ENCODE measurements at regions not wholly inside any gene's neighbourhood (a gene's known extent, or its start where the extent isn't known, plus 50 kb on each side); places are given as distances from the start of the nearest gene placed in this dataset.

DNA sequence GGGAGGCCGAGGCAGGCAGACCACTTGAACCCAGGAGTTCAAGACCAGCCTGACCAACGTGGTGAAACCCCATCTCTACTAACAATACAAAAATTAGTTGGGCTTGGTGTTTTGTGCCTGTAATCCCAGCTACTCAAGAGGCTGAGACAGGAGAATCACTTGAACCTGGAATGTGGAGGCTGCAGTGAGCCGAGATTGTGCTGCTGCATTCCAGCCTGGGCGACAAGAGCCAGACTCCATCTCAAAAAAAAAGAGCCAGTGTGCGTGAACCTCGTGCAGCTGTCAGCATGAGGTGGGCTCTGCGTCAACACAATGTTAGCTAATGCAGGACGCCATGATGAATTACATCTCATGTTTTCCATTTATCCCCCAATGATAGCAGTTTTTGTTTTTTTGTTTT is 110.7 kb upstream of the SLC45A1 start:
- Histone ChIP-seq H2AFZ (ENCODE audit: low read length) (no peak overlapping the region), H3K36me3 (ENCODE audit: control insufficient read depth, insufficient read depth, low read length) (no peaks in the 10 kb centered on the region), H3K9me3 (ENCODE audit: control insufficient read depth, insufficient read depth, low read depth, low read length) (no peaks in the 10 kb centered on the region), H3K27me3 (ENCODE audit: control insufficient read depth, insufficient read depth, low read length) (no peaks in the 10 kb centered on the region), H3K79me2 (ENCODE audit: control insufficient read depth, insufficient read depth, low read length) (no peaks in the 10 kb centered on the region), H3K9ac (ENCODE audit: insufficient read depth, low read length) (no peak overlapping the region), H3K4me1 (ENCODE audit: control insufficient read depth, extremely low read depth, insufficient read depth, low read length) (peaks cover 18% of the 10 kb centered on the region), H3K27ac (ENCODE audit: insufficient read depth, low read length) (no peak overlapping the region), H3K4me3 (replicated peaks in 1 of 4; ENCODE audit: control extremely low read depth in 1 of 4, insufficient read depth in 1 of 4, low read depth in 3 of 4, low read length in 4 of 4) (no peak overlapping the region), H3K4me2 (ENCODE audit: extremely low read depth, insufficient read depth, low read length) (no peak overlapping the region), H4K20me1 (ENCODE audit: control insufficient read depth, extremely low read depth, insufficient read depth, low read length) (no peaks in the 10 kb centered on the region)
- TF ChIP-seq CTCF (conservative IDR thresholded peaks at IDR 0.05 in 1 of 2, IDR thresholded peaks at IDR 0.05 in 1 of 2; ENCODE audit: low read depth in 1 of 2, low read length in 2 of 2) (no peak), EZH2 (IDR thresholded peaks at IDR 0.05; ENCODE audit: low read length, missing control alignments) (no peak)
- no peak for DNase-seq (ENCODE audit: low read depth in 2 of 2)

GRCh38 chr1:8206391-8206790 is 111.5 kb upstream of the SLC45A1 start:
- H3K4me3 ChIP-seq (replicated peaks in 1 of 4; ENCODE audit: control extremely low read depth in 1 of 4, insufficient read depth in 1 of 4, low read depth in 3 of 4, low read length in 4 of 4): no peak overlapping the region
- no peak for TF ChIP-seq CTCF (conservative IDR thresholded peaks at IDR 0.05 in 1 of 2, IDR thresholded peaks at IDR 0.05 in 1 of 2; ENCODE audit: low read depth in 1 of 2, low read length in 2 of 2)
- TF ChIP-seq EZH2 (IDR thresholded peaks at IDR 0.05; ENCODE audit: low read length, missing control alignments): no peak
- H3K9me3 ChIP-seq (ENCODE audit: control insufficient read depth, insufficient read depth, low read depth, low read length): no peaks in the 10 kb centered on the region
- H4K20me1 ChIP-seq (ENCODE audit: control insufficient read depth, extremely low read depth, insufficient read depth, low read length): no peaks in the 10 kb centered on the region
- no peak overlapping the region for H3K9ac ChIP-seq (ENCODE audit: insufficient read depth, low read length)
- no peak overlapping the region for H3K4me2 ChIP-seq (ENCODE audit: extremely low read depth, insufficient read depth, low read length)
- H3K36me3 ChIP-seq (ENCODE audit: control insufficient read depth, insufficient read depth, low read length): no peaks in the 10 kb centered on the region
- no peak overlapping the region for H2AFZ ChIP-seq (ENCODE audit: low read length)
- no peaks in the 10 kb centered on the region for H3K27me3 ChIP-seq (ENCODE audit: control insufficient read depth, insufficient read depth, low read length)
- H3K27ac ChIP-seq (ENCODE audit: insufficient read depth, low read length): no peak overlapping the region
- peaks cover 18% of the 10 kb centered on the region for H3K4me1 ChIP-seq (ENCODE audit: control insufficient read depth, extremely low read depth, insufficient read depth, low read length)
- no peak for DNase-seq (ENCODE audit: low read depth in 2 of 2)
- H3K79me2 ChIP-seq (ENCODE audit: control insufficient read depth, insufficient read depth, low read length): no peaks in the 10 kb centered on the region

GRCh38 chr1:8205771-8206170 is 112.1 kb upstream of the SLC45A1 start:
- DNase-seq (ENCODE audit: low read depth in 2 of 2): peak in 1 of 2 donors; percentile 58

More at GRCh38 chr1:8205771-8206170, 112.1 kb upstream of the SLC45A1 start:
- H3K4me3 ChIP-seq (replicated peaks in 1 of 4; ENCODE audit: control extremely low read depth in 1 of 4, insufficient read depth in 1 of 4, low read depth in 3 of 4, low read length in 4 of 4): no peak overlapping the region
- H3K36me3 ChIP-seq (ENCODE audit: control insufficient read depth, insufficient read depth, low read length): no peaks in the 10 kb centered on the region
- H3K9ac ChIP-seq (ENCODE audit: insufficient read depth, low read length): no peak overlapping the region
- no peak for TF ChIP-seq EZH2 (IDR thresholded peaks at IDR 0.05; ENCODE audit: low read length, missing control alignments)
- H3K79me2 ChIP-seq (ENCODE audit: control insufficient read depth, insufficient read depth, low read length): no peaks in the 10 kb centered on the region
- no peaks in the 10 kb centered on the region for H3K27me3 ChIP-seq (ENCODE audit: control insufficient read depth, insufficient read depth, low read length)
- no peaks in the 10 kb centered on the region for H3K9me3 ChIP-seq (ENCODE audit: control insufficient read depth, insufficient read depth, low read depth, low read length)
- H3K4me2 ChIP-seq (ENCODE audit: extremely low read depth, insufficient read depth, low read length): no peak overlapping the region
- no peaks in the 10 kb centered on the region for H4K20me1 ChIP-seq (ENCODE audit: control insufficient read depth, extremely low read depth, insufficient read depth, low read length)
- H2AFZ ChIP-seq (ENCODE audit: low read length): no peak overlapping the region
- H3K27ac ChIP-seq (ENCODE audit: insufficient read depth, low read length): no peak overlapping the region
- peaks cover 18% of the 10 kb centered on the region for H3K4me1 ChIP-seq (ENCODE audit: control insufficient read depth, extremely low read depth, insufficient read depth, low read length)
